HL-60 (cell line): ENCODE measurements at regions not wholly inside any gene's neighbourhood (a gene's known extent, or its start where the extent isn't known, plus 50 kb on each side); places are given as distances from the start of the nearest gene placed in this dataset.

ENCODE experiments used
- DNase-seq, 2 experiments: peaks; one replicate each; pipeline ENCODE4 v3.0.0-alpha.2; 2010 to 2020; ENCODE audit warnings: low read depth in 1 of 2, low spot score in 1 of 2
- H3K27ac ChIP-seq: fragments of 250-450 bp; sonication (Bioruptor Pico); replicated peaks from 2 replicates; pipeline ENCODE4 v1.5.1; 2020; ENCODE audit warnings: mild to moderate bottlenecking, moderate library complexity
- H3K27me3 ChIP-seq: fragments of 250-450 bp; sonication (Bioruptor Pico); 2 replicates; pipeline ENCODE4 v1.5.1; 2021; ENCODE audit warnings: mild to moderate bottlenecking, moderate library complexity; ENCODE audit not compliant: insufficient read depth, poor library complexity, severe bottlenecking
- H3K4me3 ChIP-seq: replicated peaks from 2 replicates; pipeline ENCODE4 v1.5.1; 2011; ENCODE audit warnings: mild to moderate bottlenecking, control low read depth, low read length; ENCODE audit not compliant: insufficient read depth
- CTCF ChIP-seq: IDR thresholded peaks from one replicate; pipeline ENCODE4 v1.5.1; 2011; ENCODE audit warnings: low read length, control low read depth, inconsistent platforms; ENCODE audit not compliant: insufficient read depth
- GABPA ChIP-seq: IDR thresholded peaks from 2 replicates; pipeline ENCODE4 v1.6.1; 2012; ENCODE audit warnings: low read depth
- POLR2AphosphoS5 ChIP-seq: IDR thresholded peaks from 2 replicates; pipeline ENCODE4 v1.6.1; 2012; ENCODE audit warnings: low read depth
- REST ChIP-seq: IDR thresholded peaks from 2 replicates; pipeline ENCODE4 v1.6.1; 2012; ENCODE audit warnings: low read depth; ENCODE audit not compliant: insufficient replicate concordance
- SPI1 ChIP-seq: IDR thresholded peaks from 2 replicates; pipeline ENCODE4 v1.6.1; 2012; ENCODE audit warnings: low read depth, mild to moderate bottlenecking, borderline replicate concordance

GRCh38 chr4:184950117-184950830, 68.0 kb upstream of the HELT start:
- Histone ChIP-seq H3K4me3 (no peak overlapping the region), H3K27ac (no peak overlapping the region), H3K27me3 (peaks cover 6% of the 10 kb centered on the region)
- DNase-seq: no peak
- TF ChIP-seq GABPA: no peak
- TF ChIP-seq CTCF: no peak
- no peak for TF ChIP-seq REST
- no peak for TF ChIP-seq POLR2AphosphoS5
- TF ChIP-seq SPI1: no peak

GRCh38 chr4:184950926-184951325, 67.4 kb upstream of the HELT start:
- no peak for DNase-seq
- TF ChIP-seq POLR2AphosphoS5: no peak
- TF ChIP-seq REST: no peak
- no peak for TF ChIP-seq SPI1
- TF ChIP-seq CTCF: no peak
- no peak for TF ChIP-seq GABPA

GRCh38 chr4:184951668-184952160, 66.6 kb upstream of the HELT start:
- Histone ChIP-seq H3K27me3 (peaks cover 6% of the 10 kb centered on the region), H3K4me3 (no peak overlapping the region), H3K27ac (no peak overlapping the region)
- no peak for DNase-seq
- TF ChIP-seq CTCF: no peak
- TF ChIP-seq SPI1: no peak
- no peak for TF ChIP-seq GABPA
- no peak for TF ChIP-seq REST
- no peak for TF ChIP-seq POLR2AphosphoS5

More at GRCh38 chr4:184950926-184951325, 67.4 kb upstream of the HELT start:
- Histone ChIP-seq H3K27ac (no peak overlapping the region), H3K4me3 (no peak overlapping the region), H3K27me3 (peaks cover 6% of the 10 kb centered on the region)
